ENCODE measurements at regions not wholly inside any gene's neighbourhood (a gene's known extent, or its start where the extent isn't known, plus 50 kb on each side); places are given as distances from the start of the nearest gene placed in this dataset.

GRCh38 chr16:35637683-35638082 lies 2178.3 kb downstream of the TP53TG3F start:
- no peak overlapping the region for H3K4me3 ChIP-seq
- 55 to 75% methylated on average over 2 of the region's 2 CpGs for WGBS, 2 donors
- ATAC-seq (ENCODE audit: low FRiP score in 2 of 2) = no peak

GRCh38 chr16:35639233-35640205 lies 2180.1 kb downstream of the TP53TG3F start:
- DNase-seq (no peak), ATAC-seq (ENCODE audit: low FRiP score in 2 of 2) (no peak)
- H3K4me3 ChIP-seq = no peak overlapping the region
- WGBS, 2 donors = 35 to 36% methylated on average over 3 of the region's 3 CpGs
- H3K36me3 ChIP-seq = no peaks in the 10 kb centered on the region
- TF ChIP-seq EP300 (IDR thresholded peaks at IDR 0.05) (no peak), POLR2A (IDR thresholded peaks at IDR 0.05) (no peak), POLR2AphosphoS5 (IDR thresholded peaks at IDR 0.05) (no peak)
- TF ChIP-seq, protein P1, sequence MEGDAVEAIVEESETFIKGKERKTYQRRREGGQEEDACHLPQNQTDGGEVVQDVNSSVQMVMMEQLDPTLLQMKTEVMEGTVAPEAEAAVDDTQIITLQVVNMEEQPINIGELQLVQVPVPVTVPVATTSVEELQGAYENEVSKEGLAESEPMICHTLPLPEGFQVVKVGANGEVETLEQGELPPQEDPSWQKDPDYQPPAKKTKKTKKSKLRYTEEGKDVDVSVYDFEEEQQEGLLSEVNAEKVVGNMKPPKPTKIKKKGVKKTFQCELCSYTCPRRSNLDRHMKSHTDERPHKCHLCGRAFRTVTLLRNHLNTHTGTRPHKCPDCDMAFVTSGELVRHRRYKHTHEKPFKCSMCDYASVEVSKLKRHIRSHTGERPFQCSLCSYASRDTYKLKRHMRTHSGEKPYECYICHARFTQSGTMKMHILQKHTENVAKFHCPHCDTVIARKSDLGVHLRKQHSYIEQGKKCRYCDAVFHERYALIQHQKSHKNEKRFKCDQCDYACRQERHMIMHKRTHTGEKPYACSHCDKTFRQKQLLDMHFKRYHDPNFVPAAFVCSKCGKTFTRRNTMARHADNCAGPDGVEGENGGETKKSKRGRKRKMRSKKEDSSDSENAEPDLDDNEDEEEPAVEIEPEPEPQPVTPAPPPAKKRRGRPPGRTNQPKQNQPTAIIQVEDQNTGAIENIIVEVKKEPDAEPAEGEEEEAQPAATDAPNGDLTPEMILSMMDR (IDR thresholded peaks at IDR 0.05) = no peak
- peaks cover 0 to 52% (median 1%) of the 10 kb centered on the region in 4 donors for H3K9me3 ChIP-seq
- no peaks in the 10 kb centered on the region for H3K4me1 ChIP-seq
- no peak overlapping the region for H3K27ac ChIP-seq
- H3K27me3 ChIP-seq = no peaks in the 10 kb centered on the region

More at GRCh38 chr16:35637683-35638082, 2178.3 kb downstream of the TP53TG3F start:
- TF ChIP-seq, protein P1 (IDR thresholded peaks at IDR 0.05) = no peak
- TF ChIP-seq POLR2AphosphoS5 (IDR thresholded peaks at IDR 0.05) (no peak), EP300 (IDR thresholded peaks at IDR 0.05) (no peak), POLR2A (IDR thresholded peaks at IDR 0.05) (no peak)
- DNase-seq = no peak
- H3K36me3 ChIP-seq = no peaks in the 10 kb centered on the region
- no peak overlapping the region for H3K27ac ChIP-seq
- no peaks in the 10 kb centered on the region for H3K4me1 ChIP-seq
- H3K9me3 ChIP-seq = peaks cover 0 to 35% (median 1%) of the 10 kb centered on the region in 4 donors
- no peaks in the 10 kb centered on the region for H3K27me3 ChIP-seq

DNA sequence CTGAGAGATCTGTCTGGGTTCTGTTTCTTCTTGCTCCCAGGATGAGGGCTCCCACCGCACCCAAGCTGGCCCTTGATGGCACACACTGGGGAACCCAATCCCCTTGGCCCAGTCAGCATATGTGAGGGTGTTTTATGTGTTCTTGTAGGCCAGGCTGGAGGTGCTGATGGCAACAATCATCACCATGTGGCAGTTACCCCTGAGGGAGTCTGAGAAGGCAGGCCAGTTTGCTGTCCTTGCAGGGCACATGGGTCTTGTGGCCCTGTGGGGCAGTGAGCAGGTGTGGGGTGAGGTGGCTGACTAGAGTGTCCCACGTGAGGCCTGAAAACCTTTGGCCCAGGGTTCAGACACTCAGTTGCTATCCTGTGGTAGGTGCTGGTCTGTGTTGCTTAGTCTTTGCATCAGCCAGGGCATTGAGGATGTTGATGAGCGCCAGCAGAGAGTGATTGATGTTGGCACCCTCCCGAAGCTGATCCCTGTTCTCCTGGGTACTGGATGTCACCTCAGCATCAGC lies 2183.0 kb downstream of the TP53TG3F start:
- TF ChIP-seq POLR2AphosphoS5 (IDR thresholded peaks at IDR 0.05) = no peak
- Histone ChIP-seq H3K4me3 (no peak overlapping the region), H3K27me3 (no peaks in the 10 kb centered on the region), H3K27ac (no peak overlapping the region), H3K4me1 (no peaks in the 10 kb centered on the region), H3K36me3 (no peaks in the 10 kb centered on the region), H3K9me3 (peaks cover 0 to 50% (median 1%) of the 10 kb centered on the region in 4 donors)
- WGBS, 2 donors = 50 to 70% methylated on average over 2 to 4 of the region's 4 CpGs
- DNase-seq (no peak), ATAC-seq (ENCODE audit: low FRiP score in 2 of 2) (no peak)

- DNase-seq (no peak), ATAC-seq (ENCODE audit: low FRiP score in 2 of 2) (no peak)
- TF ChIP-seq EP300 (IDR thresholded peaks at IDR 0.05) (no peak), POLR2A (IDR thresholded peaks at IDR 0.05) (no peak), POLR2AphosphoS5 (IDR thresholded peaks at IDR 0.05) (no peak)
- TF ChIP-seq, protein P1 (IDR thresholded peaks at IDR 0.05) = no peak
- Histone ChIP-seq H3K9me3 (no peaks in the 10 kb centered on the region), H3K4me3 (no peak overlapping the region), H3K4me1 (no peaks in the 10 kb centered on the region), H3K36me3 (no peaks in the 10 kb centered on the region), H3K27me3 (no peaks in the 10 kb centered on the region), H3K27ac (no peak overlapping the region)
- 70 to 80% methylated on average over 1 of the region's 1 CpG for WGBS, 2 donors
Measured at GRCh38 chr16:35651841-35652240, 2192.4 kb downstream of the TP53TG3F start.

DNA sequence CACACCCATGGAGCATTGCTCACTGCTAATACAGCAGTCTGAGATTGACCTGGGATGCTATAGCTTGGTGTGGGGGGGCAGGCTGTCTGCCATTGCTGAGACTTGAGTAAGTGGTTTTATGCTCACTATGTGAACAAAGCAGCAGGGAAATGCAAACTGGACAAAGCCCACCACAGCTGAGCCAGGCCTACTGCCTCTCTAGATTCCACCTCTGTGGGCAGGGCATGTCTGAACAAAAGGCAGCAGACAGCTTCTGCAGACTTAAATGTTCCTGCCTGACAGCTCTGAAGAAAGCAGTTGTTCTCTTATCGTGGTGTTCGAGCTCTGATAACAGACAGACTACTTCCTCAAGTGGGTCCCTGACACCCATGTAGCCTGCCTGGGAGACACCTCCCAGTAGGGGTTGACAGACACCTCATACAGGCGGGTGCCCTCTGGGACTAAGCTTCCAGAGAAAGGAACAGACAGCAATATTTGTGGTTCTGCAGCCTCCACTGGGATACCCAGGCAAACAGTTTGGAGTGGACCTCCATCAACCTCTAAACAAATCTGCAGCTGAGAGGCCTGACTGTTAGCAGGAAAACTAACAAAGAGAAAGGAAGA lies 2204.8 kb downstream of the TP53TG3F start:
- TF ChIP-seq, protein P1 (IDR thresholded peaks at IDR 0.05) = no peak
- TF ChIP-seq POLR2AphosphoS5 (IDR thresholded peaks at IDR 0.05) (no peak), POLR2A (IDR thresholded peaks at IDR 0.05) (no peak), EP300 (IDR thresholded peaks at IDR 0.05) (no peak)
- 68 to 80% methylated on average over 3 of the region's 3 CpGs for WGBS, 2 donors
- DNase-seq (no peak), ATAC-seq (ENCODE audit: low FRiP score in 2 of 2) (no peak)
- no peak overlapping the region for H3K27ac ChIP-seq
- H3K36me3 ChIP-seq = no peaks in the 10 kb centered on the region
- no peak overlapping the region for H3K4me3 ChIP-seq
- no peaks in the 10 kb centered on the region for H3K27me3 ChIP-seq
- no peaks in the 10 kb centered on the region for H3K4me1 ChIP-seq
- peaks cover 0 to 4% (median 2%) of the 10 kb centered on the region in 4 donors for H3K9me3 ChIP-seq
